OCI-LY7 (cell line): ENCODE measurements at regions not wholly inside any gene's neighbourhood (a gene's known extent, or its start where the extent isn't known, plus 50 kb on each side); places are given as distances from the start of the nearest gene placed in this dataset.

Experiments used
- BruUV-seq: library from RNA; stranded (reverse); fragments of 400-500 nt; replicated peaks from 2 replicates; lab custom pipeline; 2021; lab: Mats Ljungman, UMichigan
- CTCF ChIA-PET: fragments of 300-600 bp; sonication (Branson Sonifier 250); formaldehyde crosslinking; loops from one replicate; lab custom pipeline; 2022; ENCODE audit warnings: antibody characterized with exemption; ENCODE audit not compliant: unreplicated experiment; lab: Charles Lee
- POLR2A ChIA-PET: fragments of 300-600 bp; sonication (Branson Sonifier 250); formaldehyde crosslinking; loops from one replicate; lab custom pipeline; 2022; ENCODE audit warnings: antibody characterized with exemption; lab: Charles Lee
- DNase-seq: peaks from one replicate; pipeline ENCODE4 v3.0.0-alpha.2; 2015; ENCODE audit warnings: low spot score
- H2AFZ ChIP-seq: fragments of 200-600 bp; sonication (generic), shearing (Covaris generic); 2 replicates; pipeline ENCODE4 v1.6.1; 2014; ENCODE audit warnings: mild to moderate bottlenecking, antibody characterized with exemption, low read length, moderate library complexity
- H3K27ac ChIP-seq: fragments of 200-600 bp; sonication (generic); 2 replicates; pipeline ENCODE4 v1.5.1; 2014; ENCODE audit warnings: mixed run types, low read depth, mild to moderate bottlenecking, moderate library complexity, low read length, inconsistent platforms; ENCODE audit not compliant: poor library complexity, severe bottlenecking
- H3K36me3 ChIP-seq: fragments of 200-600 bp; sonication (generic); 2 replicates; pipeline ENCODE4 v1.6.1; 2014; ENCODE audit warnings: mild to moderate bottlenecking, antibody characterized with exemption, low read length, moderate library complexity, mixed read lengths; ENCODE audit not compliant: insufficient read depth
- H3K4me1 ChIP-seq: fragments of 200-600 bp; sonication (generic); 2 replicates; pipeline ENCODE4 v1.5.1; 2014; ENCODE audit warnings: mild to moderate bottlenecking, low read length; ENCODE audit not compliant: insufficient read depth, poor library complexity, severe bottlenecking
- H3K4me2 ChIP-seq: fragments of 200-600 bp; sonication (generic); 2 replicates; pipeline ENCODE4 v1.6.1; 2014; ENCODE audit warnings: mild to moderate bottlenecking, low read length
- H3K4me3 ChIP-seq: fragments of 200-600 bp; sonication (generic); 2 replicates; pipeline ENCODE4 v1.5.1; 2014; ENCODE audit warnings: mild to moderate bottlenecking, low read depth, low read length; ENCODE audit not compliant: poor library complexity, severe bottlenecking
- H3K79me2 ChIP-seq: fragments of 200-600 bp; sonication (generic); 2 replicates; pipeline ENCODE4 v1.6.1; 2016; ENCODE audit warnings: low read depth, mild to moderate bottlenecking, low read length, moderate library complexity, mixed read lengths; ENCODE audit not compliant: insufficient read depth
- H3K9me2 ChIP-seq: fragments of 200-600 bp; sonication (generic); 2 replicates; pipeline ENCODE4 v1.6.1; 2016; ENCODE audit warnings: mild to moderate bottlenecking, low read length, mixed read lengths; ENCODE audit not compliant: insufficient read depth
- H3K9me3 ChIP-seq: fragments of 200-600 bp; sonication (generic); 2 replicates; pipeline ENCODE4 v1.6.1; 2014; ENCODE audit warnings: mild to moderate bottlenecking, mixed run types, low read length, mixed read lengths
- H4K20me1 ChIP-seq: fragments of 200-600 bp; sonication (generic); 2 replicates; pipeline ENCODE4 v1.6.1; 2014; ENCODE audit warnings: mild to moderate bottlenecking, antibody characterized with exemption, low read length, moderate library complexity, mixed read lengths; ENCODE audit not compliant: insufficient read depth
- EZH2phosphoT487 ChIP-seq: fragments of 200-600 bp; sonication (generic); IDR thresholded peaks from 2 replicates; pipeline ENCODE4 v1.6.1; 2018; ENCODE audit warnings: low read depth, borderline replicate concordance, mild to moderate bottlenecking, mixed run types, antibody characterized with exemption, low read length, moderate library complexity, mixed read lengths
- intact Hi-C: fragments of 100-400 bp; cut with micrococcal nuclease; formaldehyde crosslinking; loops from one replicate; pipeline ENCODE4 v1.10.0; 2022; ENCODE audit not compliant: unreplicated experiment
- TF ChIP-seq, protein P1 (sequence below): fragments of 200-600 bp; sonication (generic); conservative IDR thresholded peaks from 2 replicates; pipeline ENCODE4 v1.5.1; 2014; ENCODE audit warnings: mild to moderate bottlenecking, antibody characterized with exemption, low read length, moderate library complexity, mixed read lengths

DNA sequence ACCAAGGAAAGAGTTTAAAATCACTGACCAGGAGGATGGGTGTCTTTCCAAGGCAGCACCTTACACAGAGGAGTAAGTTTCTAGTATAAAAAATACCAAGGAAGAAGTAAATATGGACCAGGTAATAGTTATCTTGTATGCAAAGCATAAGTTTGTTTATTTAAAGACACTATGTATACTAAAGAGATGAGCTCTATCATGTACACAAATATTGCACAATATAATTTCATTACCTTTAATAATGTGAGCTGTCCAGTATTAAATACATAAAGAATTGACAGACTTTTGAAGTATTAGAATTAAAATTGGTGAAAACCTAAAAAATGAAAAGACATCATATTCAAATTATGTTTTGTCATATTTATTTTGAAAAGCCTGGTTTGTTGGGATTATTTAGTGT lies 322.0 kb upstream of the MIR17HG start:
- Histone ChIP-seq H3K9me3 (no peaks in the 10 kb centered on the region), H2AFZ (no peak overlapping the region), H3K4me1 (no peaks in the 10 kb centered on the region), H3K27ac (no peak overlapping the region), H3K36me3 (no peaks in the 10 kb centered on the region), H4K20me1 (no peaks in the 10 kb centered on the region), H3K4me2 (no peak overlapping the region), H3K79me2 (no peaks in the 10 kb centered on the region), H3K4me3 (no peak overlapping the region), H3K9me2 (no peaks in the 10 kb centered on the region)
- no peak for DNase-seq
- POLR2A ChIA-PET: interaction anchor here (0.5 to 2.7 kb wide), 14 partner anchors 8 to 1481 kb away, joined by 3 to 11 read pairs (median 4); no protein-coding TSS in a partner anchor
- TF ChIP-seq, protein P1, sequence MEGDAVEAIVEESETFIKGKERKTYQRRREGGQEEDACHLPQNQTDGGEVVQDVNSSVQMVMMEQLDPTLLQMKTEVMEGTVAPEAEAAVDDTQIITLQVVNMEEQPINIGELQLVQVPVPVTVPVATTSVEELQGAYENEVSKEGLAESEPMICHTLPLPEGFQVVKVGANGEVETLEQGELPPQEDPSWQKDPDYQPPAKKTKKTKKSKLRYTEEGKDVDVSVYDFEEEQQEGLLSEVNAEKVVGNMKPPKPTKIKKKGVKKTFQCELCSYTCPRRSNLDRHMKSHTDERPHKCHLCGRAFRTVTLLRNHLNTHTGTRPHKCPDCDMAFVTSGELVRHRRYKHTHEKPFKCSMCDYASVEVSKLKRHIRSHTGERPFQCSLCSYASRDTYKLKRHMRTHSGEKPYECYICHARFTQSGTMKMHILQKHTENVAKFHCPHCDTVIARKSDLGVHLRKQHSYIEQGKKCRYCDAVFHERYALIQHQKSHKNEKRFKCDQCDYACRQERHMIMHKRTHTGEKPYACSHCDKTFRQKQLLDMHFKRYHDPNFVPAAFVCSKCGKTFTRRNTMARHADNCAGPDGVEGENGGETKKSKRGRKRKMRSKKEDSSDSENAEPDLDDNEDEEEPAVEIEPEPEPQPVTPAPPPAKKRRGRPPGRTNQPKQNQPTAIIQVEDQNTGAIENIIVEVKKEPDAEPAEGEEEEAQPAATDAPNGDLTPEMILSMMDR: no peak
- TF ChIP-seq EZH2phosphoT487: no peak
- intact Hi-C loops: no loop called here
- no TSS peak for BruUV-seq
- CTCF ChIA-PET: interaction anchor here (0.6 kb wide), 1 partner anchor 22 kb away, joined by 3 read pairs; no protein-coding TSS in a partner anchor

DNA sequence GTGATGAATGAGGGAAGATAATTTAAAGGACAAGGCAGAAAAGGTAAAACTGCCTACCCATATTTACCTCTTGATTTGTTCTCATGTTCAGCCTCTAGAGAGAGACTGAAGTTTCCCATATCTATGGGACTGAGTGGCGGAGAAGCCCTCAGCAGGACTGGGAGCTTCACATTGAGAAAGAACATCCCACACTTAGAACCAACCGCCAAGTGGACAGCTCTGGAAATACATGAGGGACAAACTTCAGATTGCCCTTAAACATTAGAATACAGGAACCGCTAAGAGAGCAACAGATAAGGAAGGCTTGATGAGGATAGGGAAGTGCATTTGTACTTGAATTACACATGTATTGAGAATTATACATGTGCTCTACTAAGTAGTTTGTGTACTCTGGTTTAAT lies 316.0 kb upstream of the MIR17HG start:
- H3K9me2 ChIP-seq: no peaks in the 10 kb centered on the region
- BruUV-seq: no TSS peak
- no peak overlapping the region for H3K27ac ChIP-seq
- H2AFZ ChIP-seq: no peak overlapping the region
- H3K4me3 ChIP-seq: no peak overlapping the region
- no peaks in the 10 kb centered on the region for H3K36me3 ChIP-seq
- ChIA-PET CTCF (no interaction called here), POLR2A (interaction anchor here (0.5 to 1.6 kb wide), 3 partner anchors 27 to 1130 kb away, joined by 3 to 6 read pairs (median 4); no protein-coding TSS in a partner anchor)
- intact Hi-C loops: no loop called here
- TF ChIP-seq, protein P1: no peak
- no peaks in the 10 kb centered on the region for H4K20me1 ChIP-seq
- no peak overlapping the region for H3K4me2 ChIP-seq
- no peaks in the 10 kb centered on the region for H3K9me3 ChIP-seq
- H3K79me2 ChIP-seq: no peaks in the 10 kb centered on the region
- no peak for DNase-seq
- no peaks in the 10 kb centered on the region for H3K4me1 ChIP-seq

DNA sequence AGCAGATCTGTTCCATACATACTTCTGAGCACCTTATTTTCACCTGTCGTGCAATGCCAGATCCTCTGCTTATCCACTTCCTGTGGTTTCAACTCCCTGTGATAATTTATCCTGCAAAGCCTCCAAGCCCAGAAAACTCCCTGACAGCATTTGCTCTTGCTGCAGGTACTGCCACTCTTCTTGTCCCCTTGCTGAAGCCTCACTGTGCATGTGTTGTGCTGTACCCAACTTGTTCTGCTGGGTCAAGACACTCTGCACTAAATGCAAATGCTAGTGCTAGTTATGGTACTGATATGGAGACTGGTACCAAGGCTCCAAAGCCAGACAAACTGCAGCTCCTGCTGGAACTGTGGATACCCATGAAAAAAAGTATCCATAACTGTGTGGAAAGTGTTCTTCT lies 315.4 kb upstream of the MIR17HG start:
- ChIA-PET POLR2A (interaction anchor here (0.6 to 1.5 kb wide), 4 partner anchors 8 to 28 kb away, joined by 3 to 5 read pairs (median 4); no protein-coding TSS in a partner anchor), CTCF (no interaction called here)
- Histone ChIP-seq H2AFZ (no peak overlapping the region), H3K4me3 (no peak overlapping the region), H3K9me3 (no peaks in the 10 kb centered on the region), H3K27ac (no peak overlapping the region), H3K79me2 (no peaks in the 10 kb centered on the region), H3K36me3 (no peaks in the 10 kb centered on the region), H4K20me1 (no peaks in the 10 kb centered on the region), H3K4me1 (no peaks in the 10 kb centered on the region), H3K4me2 (no peak overlapping the region), H3K9me2 (no peaks in the 10 kb centered on the region)
- no peak for DNase-seq
- BruUV-seq: no TSS peak
- intact Hi-C loops: no loop called here
- TF ChIP-seq, protein P1: no peak
